ENCODE measurements at regions not wholly inside any gene's neighbourhood (a gene's known extent, or its start where the extent isn't known, plus 50 kb on each side); places are given as distances from the start of the nearest gene placed in this dataset.

DNA sequence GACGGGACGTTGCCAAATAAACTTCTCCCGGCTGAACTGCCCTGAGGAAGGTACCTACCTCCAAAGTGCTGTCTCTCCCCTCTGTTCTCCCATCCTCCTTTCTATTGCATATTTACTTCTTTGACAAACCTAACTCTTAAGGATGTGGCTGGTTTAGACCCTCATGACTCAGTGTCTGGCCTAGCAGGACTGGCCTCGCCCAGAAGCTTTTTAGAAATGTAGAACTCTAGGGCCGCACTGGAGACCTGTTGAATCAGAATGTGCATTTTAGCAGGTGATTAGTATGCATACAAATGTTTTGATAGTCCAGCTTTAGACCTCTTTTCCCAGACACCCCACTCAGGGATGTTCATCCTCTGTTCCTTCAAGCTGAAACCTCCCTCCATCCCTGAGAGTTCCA is 335.9 kb downstream of the PIK3R1 start:
- intact Hi-C loops (cut with DNase I; ENCODE audit: low total_unique reads): no loop called here
- Histone ChIP-seq H3K36me3 (no peaks in the 10 kb centered on the region), H3K27me3 (replicated peaks in 1 of 7) (no peaks in the 10 kb centered on the region), H3K4me3 (no peak overlapping the region), H3K4me1 (no peaks in the 10 kb centered on the region), H3K27ac (no peak overlapping the region), H3K9me3 (no peaks in the 10 kb centered on the region)
- DNase-seq: no peak
- 75 to 93% (median 86%) methylated on average over 5 of the region's 5 CpGs for WGBS, 5 donors
- TF ChIP-seq POLR2AphosphoS5 (IDR thresholded peaks at IDR 0.05) (no peak), POLR2A (IDR thresholded peaks at IDR 0.05) (no peak)
- TF ChIP-seq, protein P1, sequence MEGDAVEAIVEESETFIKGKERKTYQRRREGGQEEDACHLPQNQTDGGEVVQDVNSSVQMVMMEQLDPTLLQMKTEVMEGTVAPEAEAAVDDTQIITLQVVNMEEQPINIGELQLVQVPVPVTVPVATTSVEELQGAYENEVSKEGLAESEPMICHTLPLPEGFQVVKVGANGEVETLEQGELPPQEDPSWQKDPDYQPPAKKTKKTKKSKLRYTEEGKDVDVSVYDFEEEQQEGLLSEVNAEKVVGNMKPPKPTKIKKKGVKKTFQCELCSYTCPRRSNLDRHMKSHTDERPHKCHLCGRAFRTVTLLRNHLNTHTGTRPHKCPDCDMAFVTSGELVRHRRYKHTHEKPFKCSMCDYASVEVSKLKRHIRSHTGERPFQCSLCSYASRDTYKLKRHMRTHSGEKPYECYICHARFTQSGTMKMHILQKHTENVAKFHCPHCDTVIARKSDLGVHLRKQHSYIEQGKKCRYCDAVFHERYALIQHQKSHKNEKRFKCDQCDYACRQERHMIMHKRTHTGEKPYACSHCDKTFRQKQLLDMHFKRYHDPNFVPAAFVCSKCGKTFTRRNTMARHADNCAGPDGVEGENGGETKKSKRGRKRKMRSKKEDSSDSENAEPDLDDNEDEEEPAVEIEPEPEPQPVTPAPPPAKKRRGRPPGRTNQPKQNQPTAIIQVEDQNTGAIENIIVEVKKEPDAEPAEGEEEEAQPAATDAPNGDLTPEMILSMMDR (IDR thresholded peaks at IDR 0.05 in 8 of 11, conservative IDR thresholded peaks at IDR 0.05 in 3 of 11): no peak

DNA sequence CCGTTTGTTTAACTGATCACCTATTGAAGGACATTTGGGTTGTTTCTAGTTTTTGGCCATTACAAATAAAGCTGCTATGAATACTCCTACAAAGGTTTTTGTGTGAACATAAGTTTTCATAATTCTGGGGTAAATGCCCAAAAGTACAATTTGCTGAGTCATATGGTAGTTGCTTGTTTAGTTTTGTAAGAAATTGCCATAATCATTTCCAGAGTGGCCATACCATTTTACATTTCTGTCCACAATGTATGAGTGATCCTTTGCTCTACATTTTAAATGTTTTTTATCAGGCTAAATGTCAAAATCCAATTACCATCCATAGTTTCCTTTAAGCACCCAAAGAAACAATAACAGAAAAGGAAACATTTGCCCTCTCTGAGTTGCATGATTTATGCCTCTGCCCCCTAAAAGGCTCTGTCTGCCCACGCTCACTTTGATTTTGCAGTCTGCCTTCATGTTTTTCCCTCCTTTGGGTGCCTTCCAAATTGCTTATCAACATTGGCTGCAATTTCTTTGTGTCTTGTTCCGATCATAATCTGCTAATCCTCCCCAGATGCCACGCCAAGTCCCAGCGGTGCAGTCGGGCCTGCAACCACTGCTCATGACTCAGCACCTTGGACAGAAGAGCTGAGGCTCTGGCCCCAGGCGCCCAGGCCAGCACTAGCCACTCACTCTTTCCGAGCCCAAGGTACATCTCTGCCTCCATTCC is 339.2 kb downstream of the PIK3R1 start:
- TF ChIP-seq, protein P1 (IDR thresholded peaks at IDR 0.05 in 8 of 11, conservative IDR thresholded peaks at IDR 0.05 in 3 of 11): no peak
- no peak for TF ChIP-seq POLR2A (IDR thresholded peaks at IDR 0.05)
- no peak for TF ChIP-seq POLR2AphosphoS5 (IDR thresholded peaks at IDR 0.05)
- H3K27ac ChIP-seq: no peak overlapping the region
- DNase-seq: no peak
- no peaks in the 10 kb centered on the region for H3K27me3 ChIP-seq (replicated peaks in 1 of 7)
- 40 to 81% (median 60%) methylated on average over 8 of the region's 8 CpGs for WGBS, 5 donors
- H3K36me3 ChIP-seq: no peaks in the 10 kb centered on the region
- no peaks in the 10 kb centered on the region for H3K4me1 ChIP-seq
- H3K9me3 ChIP-seq: peaks cover 0 to 14% (median 11%) of the 10 kb centered on the region in 8 donors
- no peak overlapping the region for H3K4me3 ChIP-seq
- intact Hi-C loops (cut with DNase I; ENCODE audit: low total_unique reads): no loop called here

DNA sequence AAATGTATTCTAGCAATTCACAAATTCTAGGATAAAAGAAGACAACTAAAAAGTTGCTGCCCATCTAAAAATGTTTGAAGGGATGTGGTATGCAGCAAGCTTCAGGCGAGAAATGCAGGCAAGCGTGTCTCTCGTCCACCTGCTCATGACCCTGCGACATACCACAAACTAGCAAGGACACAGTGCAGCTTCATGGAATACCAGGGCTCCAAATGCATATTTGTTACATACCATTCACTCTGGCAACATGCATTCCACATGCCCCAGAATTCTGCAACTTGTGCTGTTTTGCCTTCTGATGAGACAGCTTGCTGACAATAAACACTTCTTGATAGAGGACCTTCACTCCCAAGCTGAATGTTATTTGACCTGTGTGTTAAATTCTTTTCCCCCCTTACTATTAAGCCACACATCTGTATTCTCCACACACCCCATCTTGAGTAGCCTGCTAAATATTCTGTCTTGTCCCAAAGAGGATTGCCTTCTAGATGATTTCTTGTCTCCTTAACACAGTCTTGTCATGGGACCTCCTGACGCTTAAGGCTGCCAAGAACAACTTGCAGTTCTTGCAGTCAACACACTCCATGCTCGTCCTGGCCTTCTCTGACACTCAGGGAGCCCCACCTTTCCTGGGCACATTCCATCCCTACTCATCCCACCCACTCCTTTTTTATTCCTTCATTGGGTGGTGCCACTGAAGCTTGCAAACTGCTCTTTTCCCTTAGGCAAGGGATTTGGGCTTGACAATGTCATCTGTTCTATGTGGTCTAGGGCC is 340.5 kb downstream of the PIK3R1 start:
- Histone ChIP-seq H3K27ac (no peak overlapping the region), H3K4me1 (no peaks in the 10 kb centered on the region), H3K36me3 (no peaks in the 10 kb centered on the region), H3K4me3 (no peak overlapping the region), H3K27me3 (replicated peaks in 1 of 7) (no peaks in the 10 kb centered on the region), H3K9me3 (peaks cover 0 to 14% (median 11%) of the 10 kb centered on the region in 8 donors)
- no peak for DNase-seq
- TF ChIP-seq POLR2A (IDR thresholded peaks at IDR 0.05) (no peak), POLR2AphosphoS5 (IDR thresholded peaks at IDR 0.05) (no peak)
- TF ChIP-seq, protein P1 (IDR thresholded peaks at IDR 0.05 in 8 of 11, conservative IDR thresholded peaks at IDR 0.05 in 3 of 11): no peak
- 79 to 91% (median 87%) methylated on average over 6 of the region's 6 CpGs for WGBS, 5 donors
- intact Hi-C loops (cut with DNase I; ENCODE audit: low total_unique reads): no loop called here
